Ectodermal cell (in vitro differentiated cells): ENCODE measurements at regions not wholly inside any gene's neighbourhood (a gene's known extent, or its start where the extent isn't known, plus 50 kb on each side); places are given as distances from the start of the nearest gene placed in this dataset.
A peak's percentile ranks its signal among the peaks of the same experiment; 100 is the strongest.

Source experiments
- H3K27ac ChIP-seq: 2 replicates; pipeline ENCODE4 v1.7.0; 2013; ENCODE audit warnings: mild to moderate bottlenecking, low read depth, low read length; ENCODE audit not compliant: insufficient read depth, poor library complexity, severe bottlenecking
- H3K27me3 ChIP-seq: 2 replicates; pipeline ENCODE4 v1.7.0; 2013; ENCODE audit warnings: mild to moderate bottlenecking, low read length; ENCODE audit not compliant: insufficient read depth, control insufficient read depth, poor library complexity, severe bottlenecking
- H3K36me3 ChIP-seq: one replicate; pipeline ENCODE4 v1.7.0; 2013; ENCODE audit warnings: low read length; ENCODE audit not compliant: control insufficient read depth, insufficient read depth
- H3K4me1 ChIP-seq: one replicate; pipeline ENCODE4 v1.7.0; 2013; ENCODE audit warnings: low read length; ENCODE audit not compliant: control insufficient read depth, insufficient read depth
- H3K4me3 ChIP-seq: 2 replicates; pipeline ENCODE4 v1.7.0; 2013; ENCODE audit warnings: low read depth, low read length, control low read depth; ENCODE audit not compliant: insufficient read depth
- H3K9me3 ChIP-seq: 2 replicates; pipeline ENCODE4 v1.7.0; 2013; ENCODE audit warnings: mild to moderate bottlenecking, low read length, moderate library complexity; ENCODE audit not compliant: control insufficient read depth
- WGBS, 2 experiments: methylation state at CpG; one replicate each; pipeline ENCODE4 v1.1.7; 2013; ENCODE audit warnings: missing lambda C conversion rate in 2 of 2; 5-methylcytosine and 5-hydroxymethylcytosine counted together

DNA sequence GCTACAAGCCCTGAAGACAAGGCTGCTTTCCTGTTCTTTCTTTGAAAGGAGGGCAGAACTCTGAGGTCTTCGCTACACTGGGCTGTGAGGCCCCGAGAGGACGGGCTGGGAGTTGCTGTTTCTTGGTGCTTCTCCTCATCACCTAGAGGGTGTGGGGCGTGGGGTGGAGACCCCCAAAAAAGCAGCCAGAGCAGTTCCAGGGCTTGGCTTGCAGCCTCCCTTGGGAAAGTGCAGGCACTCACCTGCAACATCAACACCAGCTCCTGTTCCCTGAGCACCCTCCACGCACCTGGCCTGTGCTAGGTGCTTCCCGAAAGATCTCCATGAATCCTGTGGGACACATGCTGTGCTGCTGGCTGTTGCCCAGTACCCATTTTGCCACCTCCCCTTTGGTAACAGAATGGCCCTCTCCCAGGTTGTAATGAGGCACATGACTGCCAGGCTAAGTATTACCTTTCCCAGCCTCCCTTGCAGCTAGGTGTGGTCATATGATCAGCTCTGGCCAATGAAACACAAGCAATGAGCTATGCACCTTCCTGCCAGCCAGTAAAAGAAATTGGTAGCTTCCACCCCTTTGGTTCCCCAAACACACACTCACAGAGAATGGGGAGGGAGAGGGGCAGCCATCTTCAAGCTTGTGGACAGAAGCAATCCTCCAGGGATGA is 146.0 kb downstream of the C9orf50 start:
- no peak overlapping the region for H3K4me3 ChIP-seq
- no peak overlapping the region for H3K27ac ChIP-seq
- peaks cover 26% of the 10 kb centered on the region for H3K4me1 ChIP-seq
- WGBS, 2 experiments, result 94 to 96% methylated on average over 6 of the region's 6 CpGs
- no peaks in the 10 kb centered on the region for H3K36me3 ChIP-seq
- no peaks in the 10 kb centered on the region for H3K27me3 ChIP-seq
- H3K9me3 ChIP-seq, result no peaks in the 10 kb centered on the region

- Histone ChIP-seq H3K27me3 (no peaks in the 10 kb centered on the region), H3K27ac (no peak overlapping the region), H3K4me1 (peaks cover 26% of the 10 kb centered on the region), H3K4me3 (no peak overlapping the region), H3K36me3 (no peaks in the 10 kb centered on the region), H3K9me3 (no peaks in the 10 kb centered on the region)
- WGBS, 2 experiments, result 85 to 87% methylated on average over 15 of the region's 15 CpGs
Observed at GRCh38 chr9:129473523-129474244, 147.2 kb downstream of the C9orf50 start.

DNA sequence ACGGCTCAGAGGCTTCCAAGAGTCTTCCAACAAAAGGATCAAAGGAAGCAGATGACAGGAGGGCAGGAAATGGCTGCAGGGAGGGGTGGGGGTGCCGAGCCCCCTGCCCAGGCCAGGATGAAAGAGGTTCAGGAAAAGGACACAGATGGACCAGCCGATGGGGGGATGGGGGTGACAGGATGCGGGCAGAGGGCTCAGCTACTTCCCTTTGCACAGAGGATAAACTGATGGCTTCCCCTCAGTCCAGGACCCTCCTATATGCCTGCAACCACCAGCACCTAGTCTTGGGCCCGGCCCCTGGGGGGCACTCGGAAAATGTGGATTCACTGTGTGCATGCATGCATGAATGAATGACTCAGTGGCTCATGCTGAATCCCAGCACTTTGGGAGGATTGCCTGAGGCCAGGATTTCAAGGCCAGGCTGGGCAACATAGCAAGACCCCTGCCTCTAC is 148.2 kb downstream of the C9orf50 start:
- Histone ChIP-seq H3K27ac (no peak overlapping the region), H3K9me3 (no peaks in the 10 kb centered on the region), H3K27me3 (no peaks in the 10 kb centered on the region), H3K4me1 (peaks cover 25% of the 10 kb centered on the region), H3K4me3 (no peak overlapping the region), H3K36me3 (no peaks in the 10 kb centered on the region)
- WGBS, 2 experiments, result 47 to 54% methylated on average over 6 of the region's 6 CpGs

DNA sequence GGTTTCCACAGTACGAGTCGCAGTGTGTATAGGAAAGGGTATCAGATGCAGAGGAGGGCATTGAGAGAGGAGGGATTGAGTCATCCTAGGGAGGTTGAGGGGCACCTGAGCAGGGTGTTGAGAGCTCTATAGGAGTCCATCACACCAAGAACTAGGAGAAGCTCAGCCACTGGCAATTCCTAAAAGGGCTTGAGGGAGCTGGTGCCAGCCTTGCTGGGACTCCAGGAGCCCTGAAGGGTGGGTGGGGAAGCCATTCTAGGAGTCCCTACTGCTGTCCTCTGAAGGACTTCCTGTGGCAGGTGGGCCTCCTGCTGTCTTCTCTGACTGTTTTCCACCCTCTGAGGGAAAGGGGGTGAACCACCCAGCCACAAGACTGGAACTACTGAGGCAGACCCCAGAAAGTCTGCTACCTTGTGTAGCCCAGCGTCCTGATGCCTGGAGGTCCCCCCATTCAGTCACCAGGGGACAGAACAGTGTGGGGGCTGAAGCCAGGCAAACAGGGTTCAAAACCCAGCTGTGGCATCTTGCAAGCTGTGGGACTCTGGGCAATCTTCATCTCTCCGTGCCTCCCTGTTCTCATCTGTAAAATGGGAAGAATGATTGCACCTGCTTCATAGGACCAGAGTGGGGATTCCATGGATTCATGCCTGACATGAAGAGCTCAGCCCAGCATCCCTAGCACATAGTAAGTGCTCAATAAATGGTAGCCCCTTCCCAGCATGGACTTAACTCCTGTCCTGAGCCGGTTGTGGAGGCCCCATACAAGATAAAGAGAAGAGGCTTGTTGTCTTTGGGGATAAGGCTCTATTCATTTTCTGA is 149.5 kb downstream of the C9orf50 start:
- Histone ChIP-seq H3K4me1 (peaks cover 31% of the 10 kb centered on the region), H3K27me3 (no peaks in the 10 kb centered on the region), H3K36me3 (no peaks in the 10 kb centered on the region), H3K4me3 (no peak overlapping the region), H3K9me3 (no peaks in the 10 kb centered on the region), H3K27ac (no peak overlapping the region)
- 85 to 89% methylated on average over 5 of the region's 5 CpGs for WGBS, 2 experiments

DNA sequence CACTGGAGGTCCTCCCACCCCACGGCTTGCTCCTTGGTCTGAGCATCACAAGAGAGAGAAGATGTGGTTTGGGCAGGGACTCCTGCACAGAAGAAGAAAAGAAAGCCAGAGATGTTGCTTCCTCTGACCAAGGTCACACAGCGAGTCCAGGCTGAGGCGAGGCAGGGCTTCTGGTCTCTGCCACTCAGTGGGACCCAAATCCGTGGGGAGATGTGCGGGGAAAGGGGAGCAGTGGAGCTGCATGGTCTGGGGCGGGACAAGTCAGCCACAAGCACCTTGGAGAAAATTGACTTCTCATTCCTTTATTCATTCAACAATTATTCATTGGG is 150.9 kb downstream of the C9orf50 start:
- Histone ChIP-seq H3K27ac (peak overlapping the region; percentile 60), H3K36me3 (no peaks in the 10 kb centered on the region), H3K27me3 (no peaks in the 10 kb centered on the region), H3K4me3 (no peak overlapping the region), H3K4me1 (peaks cover 42% of the 10 kb centered on the region), H3K9me3 (no peaks in the 10 kb centered on the region)
- 86 to 88% methylated on average over 6 of the region's 6 CpGs for WGBS, 2 experiments

GRCh38 chr9:129469188-129469987 is 151.5 kb downstream of the C9orf50 start:
- H3K9me3 ChIP-seq, result no peaks in the 10 kb centered on the region
- no peaks in the 10 kb centered on the region for H3K27me3 ChIP-seq
- H3K4me3 ChIP-seq, result no peak overlapping the region
- WGBS, 2 experiments, result 50 to 51% methylated on average over 20 of the region's 20 CpGs
- H3K4me1 ChIP-seq, result peaks cover 46% of the 10 kb centered on the region
- no peaks in the 10 kb centered on the region for H3K36me3 ChIP-seq
- peak overlapping the region; percentile 60 for H3K27ac ChIP-seq

GRCh38 chr9:129467739-129468666 is 152.9 kb downstream of the C9orf50 start:
- H3K4me3 ChIP-seq, result no peak overlapping the region
- no peak overlapping the region for H3K27ac ChIP-seq
- H3K27me3 ChIP-seq, result no peaks in the 10 kb centered on the region
- peaks cover 51% of the 10 kb centered on the region for H3K4me1 ChIP-seq
- H3K36me3 ChIP-seq, result no peaks in the 10 kb centered on the region
- WGBS, 2 experiments, result 90 to 91% methylated on average over 19 of the region's 19 CpGs
- no peaks in the 10 kb centered on the region for H3K9me3 ChIP-seq

DNA sequence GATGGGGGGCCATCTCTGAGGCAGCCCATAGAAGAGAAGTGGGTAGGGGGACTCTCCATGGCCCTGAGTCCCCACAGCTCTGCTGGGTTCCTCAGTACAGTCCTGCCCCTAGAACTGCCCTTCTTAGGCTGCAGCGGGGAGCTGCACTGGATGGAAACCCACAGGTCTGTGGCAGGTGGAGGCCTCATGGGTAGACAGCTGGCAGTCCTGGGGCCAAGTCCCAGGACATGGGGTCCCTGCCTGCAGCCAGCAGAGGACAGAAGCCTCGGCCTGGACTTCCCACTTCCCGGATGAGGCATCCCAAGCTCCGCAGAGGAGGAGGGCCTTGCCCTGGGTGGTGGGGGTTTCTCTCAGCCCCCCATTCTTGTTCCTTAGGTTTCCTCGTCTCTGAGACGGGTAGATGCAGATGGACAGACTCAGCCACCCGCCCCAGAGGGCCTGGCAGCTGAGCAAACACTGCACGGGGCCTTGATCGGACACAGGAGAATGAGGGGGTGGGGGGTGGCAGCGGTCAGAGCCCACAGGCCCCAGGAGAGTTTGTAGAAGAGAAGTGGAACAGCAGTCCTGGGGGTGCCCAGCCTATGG is 153.8 kb downstream of the C9orf50 start:
- Histone ChIP-seq H3K27ac (no peak overlapping the region), H3K9me3 (no peaks in the 10 kb centered on the region), H3K4me3 (no peak overlapping the region), H3K27me3 (no peaks in the 10 kb centered on the region), H3K36me3 (no peaks in the 10 kb centered on the region), H3K4me1 (peaks cover 43% of the 10 kb centered on the region)
- WGBS, 2 experiments, result 77 to 85% methylated on average over 10 of the region's 10 CpGs
